Activated CD8-positive, alpha-beta T cell treated with anti-CD3 and anti-CD28 coated beads for 36 hours (primary cell): ENCODE measurements at regions not wholly inside any gene's neighbourhood (a gene's known extent, or its start where the extent isn't known, plus 50 kb on each side); places are given as distances from the start of the nearest gene placed in this dataset.

Experiments used
- ATAC-seq: fragments of 200-7000 bp; cut with Tn5 transposase; one replicate; pipeline ENCODE4 v1.10.0; 2021; ENCODE audit warnings: mild to moderate bottlenecking, moderate library complexity
- CTCF ChIA-PET: fragments of 350-600 bp; sonication (Branson Sonifier 250); formaldehyde crosslinking; loops from one replicate; lab custom pipeline; 2021; ENCODE audit warnings: antibody characterized with exemption; lab: Charles Lee
- POLR2A ChIA-PET: fragments of 350-600 bp; sonication (Branson Sonifier 250); formaldehyde crosslinking; loops from one replicate; lab custom pipeline; 2021; ENCODE audit warnings: antibody characterized with exemption; lab: Charles Lee
- DNase-seq: peaks from one replicate; pipeline ENCODE4 v3.0.0-alpha.2; 2020
- H3K27ac Mint-ChIP-seq: one replicate; pipeline ENCODE4 v1.8.0; 2021; ENCODE audit warnings: mild to moderate bottlenecking, mixed read lengths
- H3K27me3 Mint-ChIP-seq: one replicate; pipeline ENCODE4 v1.8.0; 2021; ENCODE audit warnings: mixed read lengths
- H3K36me3 Mint-ChIP-seq: one replicate; pipeline ENCODE4 v1.8.0; 2021; ENCODE audit warnings: low read depth, mixed read lengths
- H3K4me1 Mint-ChIP-seq: one replicate; pipeline ENCODE4 v1.8.0; 2021; ENCODE audit warnings: low read depth, mixed read lengths
- H3K4me3 Mint-ChIP-seq: one replicate; pipeline ENCODE4 v1.8.0; 2021; ENCODE audit warnings: mild to moderate bottlenecking, moderate library complexity, mixed read lengths
- H3K9me3 Mint-ChIP-seq: one replicate; pipeline ENCODE4 v1.8.0; 2021; ENCODE audit warnings: mixed read lengths
- CTCF ChIP-seq: fragments of 200-600 bp; IDR thresholded peaks from one replicate; pipeline ENCODE4 v1.8.0; 2022; ENCODE audit warnings: antibody characterized with exemption, mild to moderate bottlenecking
- intact Hi-C: fragments of 100-400 bp; cut with micrococcal nuclease; formaldehyde crosslinking; loops from one replicate; pipeline ENCODE4 v1.10.0; 2022

DNA sequence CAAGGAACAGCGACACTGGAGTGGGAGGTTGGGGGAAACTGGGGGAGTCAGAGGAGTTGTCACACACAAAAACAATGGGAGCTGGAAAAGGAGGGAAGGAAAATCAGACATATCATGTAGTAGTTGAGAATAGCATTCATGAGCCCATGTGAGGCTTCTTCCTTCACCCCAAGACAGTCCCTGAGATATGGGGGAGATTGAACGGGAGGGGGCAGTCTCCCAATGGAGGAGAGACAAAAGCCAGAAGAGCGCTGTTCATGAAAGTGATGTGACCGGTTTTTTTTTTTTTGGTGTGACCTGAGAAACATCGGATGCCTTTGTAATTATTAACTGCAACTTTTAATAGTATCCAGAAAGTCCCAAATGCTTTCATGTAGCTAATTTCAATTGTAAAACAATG is 631.8 kb upstream of the KLF12 start:
- DNase-seq (no peak), ATAC-seq (no peak)
- Mint-ChIP-seq H3K27me3 (no peaks in the 10 kb centered on the region), H3K36me3 (no peaks in the 10 kb centered on the region), H3K4me3 (no peak overlapping the region), H3K4me1 (no peaks in the 10 kb centered on the region), H3K9me3 (no peaks in the 10 kb centered on the region), H3K27ac (no peak overlapping the region)
- POLR2A ChIA-PET, result no interaction called here
- TF ChIP-seq CTCF, result no peak
- CTCF ChIA-PET, result no interaction called here
- intact Hi-C loops, result no loop called here

- Mint-ChIP-seq H3K4me3 (no peak overlapping the region), H3K4me1 (no peaks in the 10 kb centered on the region), H3K36me3 (no peaks in the 10 kb centered on the region), H3K27me3 (no peaks in the 10 kb centered on the region), H3K9me3 (no peaks in the 10 kb centered on the region), H3K27ac (no peak overlapping the region)
- no peak for TF ChIP-seq CTCF
- DNase-seq (no peak), ATAC-seq (no peak)
- ChIA-PET CTCF (no interaction called here), POLR2A (interaction anchor here (0.7 kb wide), 1 partner anchor 260 kb away, joined by 3 read pairs; no protein-coding TSS in a partner anchor)
- intact Hi-C loops, result no loop called here
Measured at GRCh38 chr13:74761801-74762757, 627.9 kb upstream of the KLF12 start.

- CTCF ChIA-PET, result no interaction called here
- DNase-seq (no peak), ATAC-seq (no peak)
- Mint-ChIP-seq H3K4me1 (no peaks in the 10 kb centered on the region), H3K9me3 (no peaks in the 10 kb centered on the region), H3K27me3 (no peaks in the 10 kb centered on the region), H3K36me3 (no peaks in the 10 kb centered on the region), H3K27ac (no peak overlapping the region), H3K4me3 (no peak overlapping the region)
- intact Hi-C loops, result no loop called here
- POLR2A ChIA-PET, result no interaction called here
- TF ChIP-seq CTCF, result no peak
Measured at GRCh38 chr13:74758188-74758587, 624.0 kb upstream of the KLF12 start.

- Mint-ChIP-seq H3K9me3 (no peaks in the 10 kb centered on the region), H3K36me3 (no peaks in the 10 kb centered on the region), H3K4me1 (no peaks in the 10 kb centered on the region), H3K4me3 (no peak overlapping the region), H3K27me3 (no peaks in the 10 kb centered on the region), H3K27ac (no peak overlapping the region)
- no peak for TF ChIP-seq CTCF
- ATAC-seq, result no peak
- ChIA-PET CTCF (no interaction called here), POLR2A (no interaction called here)
- intact Hi-C loops, result no loop called here
- no peak for DNase-seq
Measured at GRCh38 chr13:74755065-74755464, 620.9 kb upstream of the KLF12 start.

- Mint-ChIP-seq H3K4me1 (no peaks in the 10 kb centered on the region), H3K4me3 (no peak overlapping the region), H3K9me3 (no peaks in the 10 kb centered on the region), H3K27me3 (no peaks in the 10 kb centered on the region), H3K36me3 (no peaks in the 10 kb centered on the region), H3K27ac (no peak overlapping the region)
- ATAC-seq, result no peak
- no peak for DNase-seq
- intact Hi-C loops, result no loop called here
- POLR2A ChIA-PET, result no interaction called here
- CTCF ChIA-PET, result no interaction called here
- TF ChIP-seq CTCF, result no peak
Measured at GRCh38 chr13:74751739-74752138, 617.5 kb upstream of the KLF12 start.
